IMR-90 (cell line): ENCODE measurements at regions not wholly inside any gene's neighbourhood (a gene's known extent, or its start where the extent isn't known, plus 50 kb on each side); places are given as distances from the start of the nearest gene placed in this dataset.

Experiments used
- ATAC-seq: fragments of 200-7000 bp; cut with Tn5 transposase; 2 replicates; pipeline ENCODE4 v1.9.1; 2020; ENCODE audit warnings: low read depth, mild to moderate bottlenecking, moderate library complexity
- BruUV-seq: library from RNA; stranded (reverse); fragments of 400-500 nt; replicated peaks from 2 replicates; lab custom pipeline; 2021; lab: Mats Ljungman, UMichigan
- CTCF ChIA-PET: fragments of 300-600 bp; formaldehyde crosslinking; extraction: SDS; loops from one replicate; lab custom pipeline; 2021; ENCODE audit warnings: antibody characterized with exemption; lab: Yijun Ruan, JAX
- POLR2A ChIA-PET: fragments of 300-600 bp; sonication (Branson Sonifier 250); formaldehyde crosslinking; loops from one replicate; lab custom pipeline; 2022; ENCODE audit warnings: antibody characterized with exemption; ENCODE audit not compliant: unreplicated experiment; lab: Charles Lee
- DNase-seq: peaks from one replicate; pipeline ENCODE4 v3.0.0; 2013
- H2AFZ ChIP-seq: replicated peaks from 2 replicates; pipeline ENCODE3; 2013; ENCODE audit warnings: low read length, mild to moderate bottlenecking; ENCODE audit not compliant: poor library complexity
- H2AK5ac ChIP-seq: 2 replicates; pipeline ENCODE4 v1.6.1; 2013; ENCODE audit warnings: low read depth, low read length, inconsistent platforms
- H2AK9ac ChIP-seq: replicated peaks from 2 replicates; pipeline ENCODE3; 2013; ENCODE audit warnings: mild to moderate bottlenecking, low read depth, low read length, moderate library complexity; ENCODE audit not compliant: poor library complexity
- H2BK120ac ChIP-seq: 2 replicates; pipeline ENCODE4 v1.6.1; 2013; ENCODE audit warnings: low read depth, low read length, inconsistent platforms
- H2BK15ac ChIP-seq: 3 replicates; pipeline ENCODE4 v1.6.1; 2013; ENCODE audit warnings: low read depth, low read length, inconsistent platforms
- H2BK20ac ChIP-seq: 2 replicates; pipeline ENCODE4 v1.6.1; 2013; ENCODE audit warnings: low read depth, mild to moderate bottlenecking, inconsistent platforms, low read length, moderate library complexity
- H2BK5ac ChIP-seq: 2 replicates; pipeline ENCODE4 v1.6.1; 2013; ENCODE audit warnings: mild to moderate bottlenecking, low read depth, low read length, inconsistent platforms; ENCODE audit not compliant: poor library complexity, severe bottlenecking
- H3K14ac ChIP-seq: replicated peaks from 2 replicates; pipeline ENCODE4 v1.6.1; 2013; ENCODE audit warnings: low read depth, low read length, inconsistent platforms
- H3K18ac ChIP-seq: 2 replicates; pipeline ENCODE4 v1.6.1; 2013; ENCODE audit warnings: low read depth, low read length, control low read depth
- H3K23ac ChIP-seq: 2 replicates; pipeline ENCODE4 v1.6.1; 2013; ENCODE audit warnings: low read depth, low read length, inconsistent platforms
- H3K27ac ChIP-seq: 2 replicates; pipeline ENCODE4 v1.5.1; 2013; ENCODE audit warnings: mild to moderate bottlenecking, control low read depth, low read length; ENCODE audit not compliant: insufficient read depth
- H3K27me3 ChIP-seq: 2 replicates; pipeline ENCODE4 v1.6.1; 2013; ENCODE audit warnings: low read length; ENCODE audit not compliant: control insufficient read depth, insufficient read depth
- H3K36me3 ChIP-seq: 2 replicates; pipeline ENCODE4 v1.6.1; 2013; ENCODE audit warnings: low read length, mixed read lengths; ENCODE audit not compliant: control insufficient read depth, insufficient read depth
- H3K4ac ChIP-seq: 2 replicates; pipeline ENCODE4 v1.6.1; 2013; ENCODE audit warnings: low read depth, low read length, inconsistent platforms
- H3K4me1 ChIP-seq: 2 replicates; pipeline ENCODE4 v1.6.1; 2013; ENCODE audit warnings: low read length, mixed read lengths; ENCODE audit not compliant: control insufficient read depth, insufficient read depth
- H3K4me2 ChIP-seq: 2 replicates; pipeline ENCODE4 v1.6.1; 2013; ENCODE audit warnings: low read depth, mild to moderate bottlenecking, control low read depth, low read length, moderate library complexity
- H3K4me3 ChIP-seq: 2 replicates; pipeline ENCODE4 v1.5.1; 2013; ENCODE audit warnings: low read depth, mild to moderate bottlenecking, control low read depth, low read length, moderate library complexity; ENCODE audit not compliant: insufficient read depth
- H3K56ac ChIP-seq: 2 replicates; pipeline ENCODE4 v1.6.1; 2013; ENCODE audit warnings: low read length, inconsistent platforms; ENCODE audit not compliant: insufficient read depth; ENCODE audit errors: extremely low read depth
- H3K79me1 ChIP-seq, 2 experiments: 2 replicates each; pipeline ENCODE4 v1.6.1; 2013; ENCODE audit warnings: low read length in 2 of 2, inconsistent platforms in 1 of 2, low read depth in 1 of 2
- H3K9ac ChIP-seq: 2 replicates; pipeline ENCODE4 v1.6.1; 2013; ENCODE audit warnings: low read depth, low read length, control low read depth
- H3K9me1 ChIP-seq: 2 replicates; pipeline ENCODE4 v1.6.1; 2013; ENCODE audit warnings: low read length, inconsistent platforms; ENCODE audit not compliant: insufficient read depth
- H3K9me3 ChIP-seq: 2 replicates; pipeline ENCODE4 v1.6.1; 2013; ENCODE audit warnings: low read length; ENCODE audit not compliant: control insufficient read depth, insufficient read depth
- H4K20me1 ChIP-seq: 2 replicates; pipeline ENCODE4 v1.6.1; 2013; ENCODE audit warnings: low read length, inconsistent platforms; ENCODE audit not compliant: insufficient read depth
- H4K5ac ChIP-seq: 2 replicates; pipeline ENCODE4 v1.6.1; 2013; ENCODE audit warnings: mild to moderate bottlenecking, low read depth, low read length, control low read depth
- H4K8ac ChIP-seq, 2 experiments: 2 replicates each; pipeline ENCODE4 v1.6.1; 2013; ENCODE audit warnings: low read depth in 2 of 2, low read length in 2 of 2, control low read depth in 1 of 2, inconsistent platforms in 1 of 2
- H4K91ac ChIP-seq: 2 replicates; pipeline ENCODE4 v1.6.1; 2013; ENCODE audit warnings: low read depth, low read length, inconsistent platforms; ENCODE audit not compliant: insufficient read depth
- BHLHE40 ChIP-seq: fragments of 150-350 bp; IDR thresholded peaks from 2 replicates; pipeline ENCODE4 v1.6.1; 2016; ENCODE audit warnings: mild to moderate bottlenecking, low read depth, low read length
- CEBPB ChIP-seq: IDR thresholded peaks from 2 replicates; pipeline ENCODE4 v1.6.1; 2012; ENCODE audit warnings: low read depth, low read length, improper control_type of control experiment
- CHD1 ChIP-seq: IDR thresholded peaks from 2 replicates; pipeline ENCODE4 v1.6.1; 2012; ENCODE audit warnings: low read depth, low read length, improper control_type of control experiment
- CTCF ChIP-seq: conservative IDR thresholded peaks from 2 replicates; pipeline ENCODE4 v1.5.1; 2012; ENCODE audit warnings: mild to moderate bottlenecking, low read depth, low read length, improper control_type of control experiment
- FOS ChIP-seq: fragments of 150-350 bp; IDR thresholded peaks from 2 replicates; pipeline ENCODE4 v1.6.1; 2016; ENCODE audit warnings: low read depth, low read length
- MAFK ChIP-seq: IDR thresholded peaks from 2 replicates; pipeline ENCODE4 v1.6.1; 2012; ENCODE audit warnings: low read depth, low read length, improper control_type of control experiment
- MAZ ChIP-seq: IDR thresholded peaks from 2 replicates; pipeline ENCODE4 v1.6.1; 2012; ENCODE audit warnings: low read depth, mild to moderate bottlenecking, low read length, improper control_type of control experiment, moderate library complexity, borderline replicate concordance
- MXI1 ChIP-seq: IDR thresholded peaks from 2 replicates; pipeline ENCODE4 v1.6.1; 2012; ENCODE audit warnings: low read depth, mild to moderate bottlenecking, low read length, moderate library complexity, borderline replicate concordance
- NFE2L2 ChIP-seq: fragments of 150-350 bp; IDR thresholded peaks from 2 replicates; pipeline ENCODE4 v1.6.1; 2016; ENCODE audit warnings: low read depth, mild to moderate bottlenecking, low read length
- WGBS, 2 experiments: methylation state at CpG; one replicate each; pipeline versions ENCODE4 v1.1.5 to v1.1.7; 2013; ENCODE audit warnings: missing lambda C conversion rate in 2 of 2; ENCODE audit not compliant: insufficient read length in 1 of 2; ENCODE audit errors: extremely low coverage in 2 of 2; 5-methylcytosine and 5-hydroxymethylcytosine counted together
- dilution Hi-C: fragments of 300-500 bp; cut with HindIII; formaldehyde crosslinking; loops from one replicate; pipeline ENCODE4 v1.14.3; 2018; ENCODE audit warnings: low sequenced_read_pairs; ENCODE audit not compliant: unreplicated experiment
- in situ Hi-C: fragments of 300-500 bp; cut with MboI; formaldehyde crosslinking; loops from 3 replicates; pipeline ENCODE4 v1.14.3; 2019; ENCODE audit warnings: low sequenced_read_pairs, inconsistent platforms, mixed read lengths
- intact Hi-C: fragments of 100-400 bp; cut with micrococcal nuclease; formaldehyde crosslinking; loops from 2 replicates; pipeline ENCODE4 v1.10.0; 2022

- no peak overlapping the region for H2BK15ac ChIP-seq
- in situ Hi-C loops (no loop called here), dilution Hi-C loops (no loop called here), intact Hi-C loops (loop anchor here (5.0 to 10.0 kb wide), 2 partner anchors 457 to 630 kb away; no protein-coding TSS in a partner anchor)
- WGBS, 2 experiments, result no CpG with 5 or more reads among the region's 1 CpG
- ChIA-PET CTCF (interaction anchor here (2.0 kb wide), 1 partner anchor 338 kb away, joined by 6 read pairs; no protein-coding TSS in a partner anchor), POLR2A (no interaction called here)
- H3K27me3 ChIP-seq, result no peaks in the 10 kb centered on the region
- H3K79me1 ChIP-seq, result no peaks in the 10 kb centered on the region
- DNase-seq (no peak), ATAC-seq (no peak)
- TF ChIP-seq CEBPB (no peak), MXI1 (no peak), MAZ (no peak), CTCF (no peak), FOS (no peak), NFE2L2 (no peak), MAFK (no peak), BHLHE40 (no peak), CHD1 (no peak)
- BruUV-seq, result no TSS peak
- H2BK20ac ChIP-seq, result no peak overlapping the region
- H3K56ac ChIP-seq, result no peak overlapping the region
- no peak overlapping the region for H4K8ac ChIP-seq
- no peak overlapping the region for H2AK9ac ChIP-seq
- no peak overlapping the region for H3K4me3 ChIP-seq
- H3K4me2 ChIP-seq, result no peak overlapping the region
- no peak overlapping the region for H2AFZ ChIP-seq
- no peak overlapping the region for H3K18ac ChIP-seq
- no peak overlapping the region for H3K23ac ChIP-seq
- H4K5ac ChIP-seq, result no peak overlapping the region
- H2BK120ac ChIP-seq, result no peak overlapping the region
- no peak overlapping the region for H3K4ac ChIP-seq
- no peaks in the 10 kb centered on the region for H3K9me1 ChIP-seq
- H3K14ac ChIP-seq, result no peak overlapping the region
- no peak overlapping the region for H2BK5ac ChIP-seq
- no peak overlapping the region for H3K9ac ChIP-seq
- H4K91ac ChIP-seq, result no peak overlapping the region
- no peaks in the 10 kb centered on the region for H3K9me3 ChIP-seq
- H3K36me3 ChIP-seq, result no peaks in the 10 kb centered on the region
- no peak overlapping the region for H2AK5ac ChIP-seq
- H4K20me1 ChIP-seq, result no peaks in the 10 kb centered on the region
- no peaks in the 10 kb centered on the region; the same call in 1 of the 2 replicates for H3K4me1 ChIP-seq
- no peak overlapping the region for H3K27ac ChIP-seq
These were observed 132.8 kb upstream of the L3MBTL4 start for GRCh38 chr18:6547476-6547875.
